ENCODE measurements at regions not wholly inside any gene's neighbourhood (a gene's known extent, or its start where the extent isn't known, plus 50 kb on each side); places are given as distances from the start of the nearest gene placed in this dataset.

DNA sequence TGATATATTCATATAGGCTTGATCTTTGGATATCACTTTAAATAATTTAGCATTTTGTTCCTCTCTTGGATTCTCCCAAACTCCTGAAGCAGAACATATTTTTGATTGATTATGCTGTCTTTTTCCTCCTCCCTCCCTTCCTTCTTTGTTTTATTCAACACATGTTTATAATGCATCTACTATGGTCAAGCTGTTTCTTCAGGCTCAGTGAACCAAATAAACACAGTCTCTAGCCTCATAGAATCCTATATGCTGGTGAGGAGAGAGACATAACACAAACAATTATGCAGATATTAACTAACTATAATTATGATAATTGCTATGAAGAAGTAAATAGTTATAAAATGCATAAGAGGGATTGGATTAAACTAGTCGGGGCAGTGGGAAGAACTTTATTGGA lies 1023.6 kb upstream of the RAG2 start:
- Histone ChIP-seq H3K4me3 (replicated peaks; ENCODE audit: insufficient read depth, low read length) (no peak overlapping the region), H3K27ac (replicated peaks) (no peak overlapping the region), H3K27me3 (ENCODE audit: insufficient read depth, poor library complexity, severe bottlenecking) (no peaks in the 10 kb centered on the region)
- TF ChIP-seq SPI1 (IDR thresholded peaks at IDR 0.05; ENCODE audit: borderline replicate concordance, low read depth) (no peak), POLR2AphosphoS5 (IDR thresholded peaks at IDR 0.05; ENCODE audit: low read depth) (no peak), GABPA (IDR thresholded peaks at IDR 0.05; ENCODE audit: low read depth) (no peak)
- TF ChIP-seq, protein P1, sequence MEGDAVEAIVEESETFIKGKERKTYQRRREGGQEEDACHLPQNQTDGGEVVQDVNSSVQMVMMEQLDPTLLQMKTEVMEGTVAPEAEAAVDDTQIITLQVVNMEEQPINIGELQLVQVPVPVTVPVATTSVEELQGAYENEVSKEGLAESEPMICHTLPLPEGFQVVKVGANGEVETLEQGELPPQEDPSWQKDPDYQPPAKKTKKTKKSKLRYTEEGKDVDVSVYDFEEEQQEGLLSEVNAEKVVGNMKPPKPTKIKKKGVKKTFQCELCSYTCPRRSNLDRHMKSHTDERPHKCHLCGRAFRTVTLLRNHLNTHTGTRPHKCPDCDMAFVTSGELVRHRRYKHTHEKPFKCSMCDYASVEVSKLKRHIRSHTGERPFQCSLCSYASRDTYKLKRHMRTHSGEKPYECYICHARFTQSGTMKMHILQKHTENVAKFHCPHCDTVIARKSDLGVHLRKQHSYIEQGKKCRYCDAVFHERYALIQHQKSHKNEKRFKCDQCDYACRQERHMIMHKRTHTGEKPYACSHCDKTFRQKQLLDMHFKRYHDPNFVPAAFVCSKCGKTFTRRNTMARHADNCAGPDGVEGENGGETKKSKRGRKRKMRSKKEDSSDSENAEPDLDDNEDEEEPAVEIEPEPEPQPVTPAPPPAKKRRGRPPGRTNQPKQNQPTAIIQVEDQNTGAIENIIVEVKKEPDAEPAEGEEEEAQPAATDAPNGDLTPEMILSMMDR (IDR thresholded peaks at IDR 0.05; ENCODE audit: insufficient read depth, low read length) = no peak
- TF ChIP-seq, protein P2, sequence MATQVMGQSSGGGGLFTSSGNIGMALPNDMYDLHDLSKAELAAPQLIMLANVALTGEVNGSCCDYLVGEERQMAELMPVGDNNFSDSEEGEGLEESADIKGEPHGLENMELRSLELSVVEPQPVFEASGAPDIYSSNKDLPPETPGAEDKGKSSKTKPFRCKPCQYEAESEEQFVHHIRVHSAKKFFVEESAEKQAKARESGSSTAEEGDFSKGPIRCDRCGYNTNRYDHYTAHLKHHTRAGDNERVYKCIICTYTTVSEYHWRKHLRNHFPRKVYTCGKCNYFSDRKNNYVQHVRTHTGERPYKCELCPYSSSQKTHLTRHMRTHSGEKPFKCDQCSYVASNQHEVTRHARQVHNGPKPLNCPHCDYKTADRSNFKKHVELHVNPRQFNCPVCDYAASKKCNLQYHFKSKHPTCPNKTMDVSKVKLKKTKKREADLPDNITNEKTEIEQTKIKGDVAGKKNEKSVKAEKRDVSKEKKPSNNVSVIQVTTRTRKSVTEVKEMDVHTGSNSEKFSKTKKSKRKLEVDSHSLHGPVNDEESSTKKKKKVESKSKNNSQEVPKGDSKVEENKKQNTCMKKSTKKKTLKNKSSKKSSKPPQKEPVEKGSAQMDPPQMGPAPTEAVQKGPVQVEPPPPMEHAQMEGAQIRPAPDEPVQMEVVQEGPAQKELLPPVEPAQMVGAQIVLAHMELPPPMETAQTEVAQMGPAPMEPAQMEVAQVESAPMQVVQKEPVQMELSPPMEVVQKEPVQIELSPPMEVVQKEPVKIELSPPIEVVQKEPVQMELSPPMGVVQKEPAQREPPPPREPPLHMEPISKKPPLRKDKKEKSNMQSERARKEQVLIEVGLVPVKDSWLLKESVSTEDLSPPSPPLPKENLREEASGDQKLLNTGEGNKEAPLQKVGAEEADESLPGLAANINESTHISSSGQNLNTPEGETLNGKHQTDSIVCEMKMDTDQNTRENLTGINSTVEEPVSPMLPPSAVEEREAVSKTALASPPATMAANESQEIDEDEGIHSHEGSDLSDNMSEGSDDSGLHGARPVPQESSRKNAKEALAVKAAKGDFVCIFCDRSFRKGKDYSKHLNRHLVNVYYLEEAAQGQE (IDR thresholded peaks at IDR 0.05; ENCODE audit: insufficient replicate concordance, low read depth) = no peak
- DNase-seq (ENCODE audit: low read depth in 1 of 2, low spot score in 1 of 2) = no peak

DNA sequence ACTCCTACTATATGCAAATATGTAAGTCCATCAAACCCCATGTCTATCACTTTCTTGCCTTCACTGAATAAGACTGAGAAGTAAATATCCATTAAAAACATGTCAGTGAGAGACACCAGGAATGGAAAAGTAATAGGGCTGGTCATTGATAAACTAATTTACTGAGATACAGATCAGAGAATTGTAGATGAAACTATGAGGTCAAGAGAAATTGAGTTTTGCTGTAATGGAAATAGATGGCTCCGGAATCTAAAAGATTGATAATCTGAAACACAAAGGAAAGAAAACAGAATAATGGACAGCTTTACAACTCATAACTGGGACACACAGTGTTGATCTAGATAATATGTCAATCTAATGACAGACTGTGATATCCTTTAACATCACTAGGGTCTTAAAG lies 1018.3 kb upstream of the RAG2 start:
- TF ChIP-seq GABPA (IDR thresholded peaks at IDR 0.05; ENCODE audit: low read depth) (no peak), POLR2AphosphoS5 (IDR thresholded peaks at IDR 0.05; ENCODE audit: low read depth) (no peak)
- Histone ChIP-seq H3K27ac (replicated peaks) (no peak overlapping the region), H3K27me3 (ENCODE audit: insufficient read depth, poor library complexity, severe bottlenecking) (no peaks in the 10 kb centered on the region), H3K4me3 (replicated peaks; ENCODE audit: insufficient read depth, low read length) (no peak overlapping the region)
- DNase-seq (ENCODE audit: low read depth in 1 of 2, low spot score in 1 of 2) = no peak

DNA sequence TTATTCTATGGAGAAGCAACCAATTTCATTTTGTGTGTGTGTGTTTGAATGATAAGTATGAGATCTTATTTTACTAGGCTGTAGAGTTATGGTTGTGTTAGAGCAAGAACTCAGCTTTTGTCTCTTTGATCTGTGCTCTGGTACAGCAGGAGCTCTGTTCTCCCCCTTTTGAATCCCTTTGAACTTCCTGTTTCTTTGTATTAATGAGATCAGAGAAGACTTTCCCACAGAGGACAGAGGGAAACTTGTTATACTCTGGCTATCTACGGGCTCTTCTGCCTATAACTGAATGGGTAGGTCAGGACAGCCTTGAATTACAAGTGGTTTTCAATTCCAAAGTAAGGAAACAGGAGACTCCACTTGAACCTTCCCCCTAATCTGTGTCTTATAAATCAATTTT lies 1015.0 kb upstream of the RAG2 start:
- H3K27me3 ChIP-seq (ENCODE audit: insufficient read depth, poor library complexity, severe bottlenecking) = no peaks in the 10 kb centered on the region
- H3K4me3 ChIP-seq (replicated peaks; ENCODE audit: insufficient read depth, low read length) = no peak overlapping the region
- no peak for DNase-seq (ENCODE audit: low read depth in 1 of 2, low spot score in 1 of 2)
- TF ChIP-seq, protein P2 (IDR thresholded peaks at IDR 0.05; ENCODE audit: insufficient replicate concordance, low read depth) = no peak
- no peak for TF ChIP-seq GABPA (IDR thresholded peaks at IDR 0.05; ENCODE audit: low read depth)
- no peak for TF ChIP-seq SPI1 (IDR thresholded peaks at IDR 0.05; ENCODE audit: borderline replicate concordance, low read depth)
- TF ChIP-seq, protein P1 (IDR thresholded peaks at IDR 0.05; ENCODE audit: insufficient read depth, low read length) = no peak
- no peak overlapping the region for H3K27ac ChIP-seq (replicated peaks)

DNA sequence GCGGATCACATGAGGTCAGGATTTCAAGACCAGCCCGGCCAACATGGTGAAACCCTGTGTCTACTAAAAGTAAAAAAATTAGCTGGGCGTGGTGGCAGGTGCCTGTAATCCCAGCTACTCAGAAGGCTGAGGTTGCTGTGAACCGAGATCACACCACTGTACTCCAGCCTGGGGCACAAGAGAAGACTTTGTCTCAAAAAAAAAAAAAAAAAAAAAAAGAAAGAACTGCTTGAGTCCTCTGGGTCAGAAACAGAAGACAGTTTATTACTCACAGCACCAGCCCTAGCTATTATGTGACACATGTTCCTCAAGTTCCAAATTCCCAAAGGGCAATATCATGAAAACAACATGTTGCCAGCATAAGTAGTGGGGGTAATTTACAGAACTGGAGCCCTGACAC lies 1014.1 kb upstream of the RAG2 start:
- DNase-seq (ENCODE audit: low read depth in 1 of 2, low spot score in 1 of 2) = no peak
- TF ChIP-seq, protein P1 (IDR thresholded peaks at IDR 0.05; ENCODE audit: insufficient read depth, low read length) = no peak
- Histone ChIP-seq H3K27ac (replicated peaks) (no peak overlapping the region), H3K4me3 (replicated peaks; ENCODE audit: insufficient read depth, low read length) (no peak overlapping the region), H3K27me3 (ENCODE audit: insufficient read depth, poor library complexity, severe bottlenecking) (no peaks in the 10 kb centered on the region)

All from HL-60 (cell line).